ENCODE measurements at regions not wholly inside any gene's neighbourhood (a gene's known extent, or its start where the extent isn't known, plus 50 kb on each side); places are given as distances from the start of the nearest gene placed in this dataset.
"Not testable (repeated sequence)": the region's sequence is repeated elsewhere in the genome, so short reads cannot be mapped to it uniquely, and the experiment has no call there.

DNA sequence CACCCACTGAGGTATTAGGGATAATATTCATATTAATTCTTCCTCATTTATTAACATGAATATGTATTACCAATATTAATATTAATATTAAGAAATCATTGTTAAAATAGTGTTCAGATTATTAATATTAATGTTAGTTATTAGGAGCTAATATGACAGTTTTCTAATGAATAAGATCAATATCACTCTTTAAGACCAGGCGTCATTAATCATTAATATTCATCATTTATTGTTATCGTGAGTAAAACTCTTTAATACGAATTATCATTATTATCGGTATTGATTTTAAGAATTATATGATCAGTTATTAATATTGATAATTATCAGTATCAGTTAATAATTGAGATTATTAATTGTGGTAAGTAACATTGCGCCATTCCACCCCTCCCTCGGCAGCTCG is 101.0 kb upstream of the HMX1 start:
- H4K20me1 ChIP-seq (ENCODE audit: insufficient read depth); H2AFZ ChIP-seq (ENCODE audit: low read depth); H3K9me2 ChIP-seq; H3K36me3 ChIP-seq (replicated peaks in 1 of 2; ENCODE audit: control insufficient read depth in 1 of 2, insufficient read depth in 2 of 2, low read length in 1 of 2); H3K9ac ChIP-seq; H3K4me2 ChIP-seq; H3K4me3 ChIP-seq (ENCODE audit: low read depth in 2 of 2, low read length in 1 of 2); H3K4me1 ChIP-seq (ENCODE audit: control insufficient read depth in 1 of 2, insufficient read depth in 2 of 2, low read depth in 1 of 2, low read length in 1 of 2); H3K9me3 ChIP-seq; POLR2A ChIA-PET; H3K79me2 ChIP-seq (ENCODE audit: insufficient read depth); CTCF ChIA-PET; H3F3A ChIP-seq (replicated peaks; ENCODE audit: insufficient read depth); DNase-seq; H3K27ac ChIP-seq (ENCODE audit: low read depth in 2 of 2, low read length in 1 of 2): not testable (repeated sequence)
- H3K27me3 ChIP-seq (ENCODE audit: insufficient read depth) = peaks cover 40% of the 10 kb centered on the region; the same call in 1 of the 2 replicates
- 43% methylated on average over 7 of the region's 7 CpGs for WGBS (ENCODE audit: low lambda C conversion rate)

DNA sequence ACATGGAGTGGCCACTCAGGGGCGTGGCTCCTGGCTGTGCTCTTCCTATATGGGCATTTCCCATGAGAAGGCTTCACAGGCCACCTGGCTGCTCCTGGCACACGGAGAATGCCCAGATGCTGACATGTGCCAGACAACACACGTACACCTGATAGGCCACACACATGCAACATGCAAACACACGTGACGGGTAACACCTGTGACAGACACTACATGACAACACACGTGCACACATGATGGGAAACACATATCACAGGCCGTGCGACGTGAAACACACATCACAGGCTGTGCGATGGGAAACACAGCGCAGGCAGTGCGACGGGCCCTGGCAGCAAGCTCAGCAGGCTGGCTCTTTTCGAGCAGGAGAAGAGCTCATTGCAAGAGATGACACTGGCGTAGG is 94.3 kb upstream of the HMX1 start:
- POLR2A ChIA-PET, CTCF ChIA-PET: not testable (repeated sequence)

DNA sequence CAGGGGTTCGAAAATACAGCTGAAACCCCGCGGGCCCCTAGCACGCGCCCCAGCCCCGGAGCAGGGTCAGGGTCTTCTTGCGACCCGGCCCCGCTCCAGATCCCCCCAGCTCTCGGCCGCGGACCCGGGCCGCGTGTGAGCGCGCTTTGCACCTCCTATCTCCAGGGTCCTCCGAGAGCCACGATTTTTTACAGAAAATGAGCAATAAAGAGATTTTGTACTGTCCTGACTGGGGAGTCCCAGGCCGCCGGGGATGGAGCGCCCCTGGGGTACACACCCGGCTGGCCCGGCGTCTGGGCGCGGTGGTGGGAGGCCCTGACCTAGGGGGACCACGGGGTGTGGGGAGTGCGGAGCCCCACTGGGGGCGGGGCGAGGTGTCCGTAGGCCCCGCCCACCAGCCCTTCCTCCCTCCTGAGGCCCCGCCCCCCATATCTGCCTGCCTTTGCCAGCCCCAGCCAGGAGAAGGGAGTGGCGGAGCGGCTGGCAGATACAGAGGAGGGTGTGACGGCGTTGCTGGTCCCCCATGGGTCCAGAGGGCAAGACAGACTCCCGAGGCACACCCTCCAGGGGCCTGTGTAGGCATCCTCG is 92.7 kb upstream of the HMX1 start:
- H3K27me3 ChIP-seq (ENCODE audit: insufficient read depth); H3F3A ChIP-seq (replicated peaks; ENCODE audit: insufficient read depth); H3K4me2 ChIP-seq; H3K4me3 ChIP-seq (ENCODE audit: low read depth in 2 of 2, low read length in 1 of 2); H2AFZ ChIP-seq (ENCODE audit: low read depth); H3K79me2 ChIP-seq (ENCODE audit: insufficient read depth); H3K27ac ChIP-seq (ENCODE audit: low read depth in 2 of 2, low read length in 1 of 2); POLR2A ChIA-PET; H3K36me3 ChIP-seq (replicated peaks in 1 of 2; ENCODE audit: control insufficient read depth in 1 of 2, insufficient read depth in 2 of 2, low read length in 1 of 2); H3K9ac ChIP-seq; CTCF ChIA-PET; H3K9me3 ChIP-seq; H4K20me1 ChIP-seq (ENCODE audit: insufficient read depth); H3K9me2 ChIP-seq; H3K4me1 ChIP-seq (ENCODE audit: control insufficient read depth in 1 of 2, insufficient read depth in 2 of 2, low read depth in 1 of 2, low read length in 1 of 2): not testable (repeated sequence)
- WGBS (ENCODE audit: low lambda C conversion rate) = 7% methylated on average over 5 of the region's 40 CpGs
- DNase-seq = peak; percentile 17

More for the DNA sequence above, 94.3 kb upstream of the HMX1 start:
- not testable (repeated sequence) for DNase-seq; H3K27me3 ChIP-seq (ENCODE audit: insufficient read depth); H3K4me2 ChIP-seq; H3K36me3 ChIP-seq (replicated peaks in 1 of 2; ENCODE audit: control insufficient read depth in 1 of 2, insufficient read depth in 2 of 2, low read length in 1 of 2); H3K9ac ChIP-seq; H4K20me1 ChIP-seq (ENCODE audit: insufficient read depth); H3K79me2 ChIP-seq (ENCODE audit: insufficient read depth); H2AFZ ChIP-seq (ENCODE audit: low read depth); H3F3A ChIP-seq (replicated peaks; ENCODE audit: insufficient read depth); H3K4me3 ChIP-seq (ENCODE audit: low read depth in 2 of 2, low read length in 1 of 2); H3K9me3 ChIP-seq; H3K4me1 ChIP-seq (ENCODE audit: control insufficient read depth in 1 of 2, insufficient read depth in 2 of 2, low read depth in 1 of 2, low read length in 1 of 2); H3K27ac ChIP-seq (ENCODE audit: low read depth in 2 of 2, low read length in 1 of 2); H3K9me2 ChIP-seq
- WGBS (ENCODE audit: low lambda C conversion rate) = 28% methylated on average over 5 of the region's 15 CpGs

DNA sequence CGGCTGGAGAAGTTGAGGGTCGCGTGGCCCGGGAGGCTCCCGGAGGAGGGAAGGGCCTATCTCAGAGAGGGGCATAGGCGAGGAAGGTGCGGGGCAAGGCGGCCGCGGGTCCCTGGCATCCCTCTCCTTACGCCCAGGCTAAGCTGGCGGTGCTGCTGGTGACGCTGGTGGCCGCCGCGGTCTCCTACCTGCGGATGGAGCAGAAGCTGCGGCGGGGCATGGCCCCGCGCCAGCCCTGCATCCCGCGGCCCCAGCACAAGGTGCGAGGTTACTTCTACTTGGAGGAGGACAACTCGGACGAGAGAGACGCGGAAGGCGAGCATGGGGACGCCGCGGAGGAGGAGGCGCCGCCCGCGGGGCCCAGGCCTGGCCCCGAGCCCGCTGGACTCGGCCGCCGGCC is 91.9 kb upstream of the HMX1 start:
- 0% methylated on average over 6 of the region's 41 CpGs for WGBS (ENCODE audit: low lambda C conversion rate)
- H3K9ac ChIP-seq; H3K27me3 ChIP-seq (ENCODE audit: insufficient read depth); H3F3A ChIP-seq (replicated peaks; ENCODE audit: insufficient read depth); H3K9me2 ChIP-seq; POLR2A ChIA-PET; H3K9me3 ChIP-seq; H4K20me1 ChIP-seq (ENCODE audit: insufficient read depth); CTCF ChIA-PET; H3K4me2 ChIP-seq; H3K36me3 ChIP-seq (replicated peaks in 1 of 2; ENCODE audit: control insufficient read depth in 1 of 2, insufficient read depth in 2 of 2, low read length in 1 of 2); H2AFZ ChIP-seq (ENCODE audit: low read depth); H3K79me2 ChIP-seq (ENCODE audit: insufficient read depth); H3K27ac ChIP-seq (ENCODE audit: low read depth in 2 of 2, low read length in 1 of 2); H3K4me1 ChIP-seq (ENCODE audit: control insufficient read depth in 1 of 2, insufficient read depth in 2 of 2, low read depth in 1 of 2, low read length in 1 of 2); DNase-seq; H3K4me3 ChIP-seq (ENCODE audit: low read depth in 2 of 2, low read length in 1 of 2): not testable (repeated sequence)

DNA sequence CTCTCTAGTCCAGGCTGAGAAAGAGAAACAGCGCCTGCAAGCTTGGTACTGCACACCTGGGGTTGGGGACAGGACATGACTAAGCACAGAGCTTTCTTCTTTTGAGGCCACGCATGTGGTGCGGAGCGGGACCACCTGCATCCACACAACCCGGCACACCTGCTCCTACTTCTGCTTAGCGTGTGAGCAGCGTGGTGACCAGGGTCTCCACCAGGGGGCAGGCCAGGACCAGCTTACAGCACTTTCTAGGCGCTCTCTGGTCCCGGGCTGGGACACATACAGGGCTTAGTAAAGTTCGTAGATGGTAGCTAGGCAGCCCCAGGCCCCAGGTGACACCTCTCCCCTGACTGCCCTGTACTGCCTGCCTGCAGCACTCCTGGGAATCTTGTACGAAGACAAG is 89.7 kb upstream of the HMX1 start:
- POLR2A ChIA-PET = not testable (repeated sequence)

DNA sequence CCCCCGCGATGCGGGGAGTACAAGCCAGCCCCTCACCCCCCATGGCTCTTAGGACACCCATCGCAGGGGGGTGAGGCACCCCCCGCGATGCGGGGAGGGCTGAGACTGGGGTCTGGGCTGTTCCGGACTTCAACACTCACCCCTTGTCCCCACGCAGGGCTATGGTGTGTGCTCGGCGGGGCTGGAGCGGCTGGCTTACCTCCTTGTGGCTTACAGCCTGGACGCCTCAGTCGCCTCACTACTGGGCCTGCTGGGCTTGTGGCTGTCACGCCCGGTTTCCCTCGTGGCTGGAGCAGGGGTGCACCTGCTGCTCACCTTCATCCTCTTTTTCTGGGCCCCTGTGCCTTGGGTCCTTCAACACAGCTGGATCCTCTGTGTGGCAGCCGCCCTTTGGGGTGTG is 87.8 kb upstream of the HMX1 start:
- H3K36me3 ChIP-seq (replicated peaks in 1 of 2; ENCODE audit: control insufficient read depth in 1 of 2, insufficient read depth in 2 of 2, low read length in 1 of 2); H2AFZ ChIP-seq (ENCODE audit: low read depth); H3K4me2 ChIP-seq; H4K20me1 ChIP-seq (ENCODE audit: insufficient read depth); DNase-seq; H3F3A ChIP-seq (replicated peaks; ENCODE audit: insufficient read depth); CTCF ChIA-PET; H3K79me2 ChIP-seq (ENCODE audit: insufficient read depth); H3K9me3 ChIP-seq; POLR2A ChIA-PET; H3K27ac ChIP-seq (ENCODE audit: low read depth in 2 of 2, low read length in 1 of 2); H3K4me1 ChIP-seq (ENCODE audit: control insufficient read depth in 1 of 2, insufficient read depth in 2 of 2, low read depth in 1 of 2, low read length in 1 of 2); H3K9ac ChIP-seq; H3K27me3 ChIP-seq (ENCODE audit: insufficient read depth); H3K9me2 ChIP-seq; H3K4me3 ChIP-seq (ENCODE audit: low read depth in 2 of 2, low read length in 1 of 2): not testable (repeated sequence)
- 0% methylated on average over 2 of the region's 18 CpGs for WGBS (ENCODE audit: low lambda C conversion rate)

More for the DNA sequence above, 89.7 kb upstream of the HMX1 start:
- H3K4me3 ChIP-seq (ENCODE audit: low read depth in 2 of 2, low read length in 1 of 2); H3K9me3 ChIP-seq; H3K9me2 ChIP-seq; H3K79me2 ChIP-seq (ENCODE audit: insufficient read depth); H3K4me2 ChIP-seq; H3K27me3 ChIP-seq (ENCODE audit: insufficient read depth); H3K9ac ChIP-seq; H2AFZ ChIP-seq (ENCODE audit: low read depth); H3K4me1 ChIP-seq (ENCODE audit: control insufficient read depth in 1 of 2, insufficient read depth in 2 of 2, low read depth in 1 of 2, low read length in 1 of 2); H3K27ac ChIP-seq (ENCODE audit: low read depth in 2 of 2, low read length in 1 of 2); H4K20me1 ChIP-seq (ENCODE audit: insufficient read depth); H3K36me3 ChIP-seq (replicated peaks in 1 of 2; ENCODE audit: control insufficient read depth in 1 of 2, insufficient read depth in 2 of 2, low read length in 1 of 2); CTCF ChIA-PET; H3F3A ChIP-seq (replicated peaks; ENCODE audit: insufficient read depth): not testable (repeated sequence)
- TF ChIP-seq, protein P1, sequence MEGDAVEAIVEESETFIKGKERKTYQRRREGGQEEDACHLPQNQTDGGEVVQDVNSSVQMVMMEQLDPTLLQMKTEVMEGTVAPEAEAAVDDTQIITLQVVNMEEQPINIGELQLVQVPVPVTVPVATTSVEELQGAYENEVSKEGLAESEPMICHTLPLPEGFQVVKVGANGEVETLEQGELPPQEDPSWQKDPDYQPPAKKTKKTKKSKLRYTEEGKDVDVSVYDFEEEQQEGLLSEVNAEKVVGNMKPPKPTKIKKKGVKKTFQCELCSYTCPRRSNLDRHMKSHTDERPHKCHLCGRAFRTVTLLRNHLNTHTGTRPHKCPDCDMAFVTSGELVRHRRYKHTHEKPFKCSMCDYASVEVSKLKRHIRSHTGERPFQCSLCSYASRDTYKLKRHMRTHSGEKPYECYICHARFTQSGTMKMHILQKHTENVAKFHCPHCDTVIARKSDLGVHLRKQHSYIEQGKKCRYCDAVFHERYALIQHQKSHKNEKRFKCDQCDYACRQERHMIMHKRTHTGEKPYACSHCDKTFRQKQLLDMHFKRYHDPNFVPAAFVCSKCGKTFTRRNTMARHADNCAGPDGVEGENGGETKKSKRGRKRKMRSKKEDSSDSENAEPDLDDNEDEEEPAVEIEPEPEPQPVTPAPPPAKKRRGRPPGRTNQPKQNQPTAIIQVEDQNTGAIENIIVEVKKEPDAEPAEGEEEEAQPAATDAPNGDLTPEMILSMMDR (IDR thresholded peaks at IDR 0.05) = peak; percentile 56
- TF ChIP-seq RAD21 (IDR thresholded peaks at IDR 0.05; ENCODE audit: low read length) = peak; percentile 54
- peak; percentile 21; the same call in 1 of the 2 replicates for TF ChIP-seq SMC3 (IDR thresholded peaks at IDR 0.05; ENCODE audit: low read depth, low read length)
- WGBS (ENCODE audit: low lambda C conversion rate) = 0% methylated on average over 1 of the region's 11 CpGs
- DNase-seq = peak; percentile 45
